RPMI8226 (cell line): ENCODE measurements at regions not wholly inside any gene's neighbourhood (a gene's known extent, or its start where the extent isn't known, plus 50 kb on each side); places are given as distances from the start of the nearest gene placed in this dataset.
"Not testable (repeated sequence)": the region's sequence is repeated elsewhere in the genome, so short reads cannot be mapped to it uniquely, and the experiment has no call there.

ENCODE experiments used
- DNase-seq: peaks from one replicate; pipeline ENCODE4 v3.0.0-alpha.2; 2015

GRCh38 chr6:80439721-80440470, 333.4 kb downstream of the BCKDHB start:
- no peak for DNase-seq

- no peak for DNase-seq
Observed at GRCh38 chr6:80438772-80439171, 332.3 kb downstream of the BCKDHB start.

GRCh38 chr6:80437801-80438200, 331.3 kb downstream of the BCKDHB start:
- no peak for DNase-seq

GRCh38 chr6:80437221-80437620, 330.8 kb downstream of the BCKDHB start:
- DNase-seq: no peak

- no peak for DNase-seq
Observed at GRCh38 chr6:80436663-80437062, 330.2 kb downstream of the BCKDHB start.

GRCh38 chr6:80435457-80435856, 329.0 kb downstream of the BCKDHB start:
- DNase-seq: no peak

GRCh38 chr6:80434691-80435350, 328.4 kb downstream of the BCKDHB start:
- no peak for DNase-seq

- no peak for DNase-seq
Observed at GRCh38 chr6:80433673-80434025, 327.2 kb downstream of the BCKDHB start.

- DNase-seq: no peak
Observed at GRCh38 chr6:80433010-80433672, 326.7 kb downstream of the BCKDHB start.

- no peak for DNase-seq
Observed at GRCh38 chr6:80425089-80425823, 318.8 kb downstream of the BCKDHB start.

- DNase-seq: no peak
Observed at GRCh38 chr6:80411486-80411885, 305.0 kb downstream of the BCKDHB start.

- DNase-seq: not testable (repeated sequence)
Observed at GRCh38 chr6:80407976-80408375, 301.5 kb downstream of the BCKDHB start.

GRCh38 chr6:80404889-80405288, 298.4 kb downstream of the BCKDHB start:
- no peak for DNase-seq

GRCh38 chr6:80403365-80403764, 296.9 kb downstream of the BCKDHB start:
- DNase-seq: no peak

GRCh38 chr6:80402266-80402665, 295.8 kb downstream of the BCKDHB start:
- DNase-seq: no peak
